PC-9 (cell line): ENCODE measurements at regions not wholly inside any gene's neighbourhood (a gene's known extent, or its start where the extent isn't known, plus 50 kb on each side); places are given as distances from the start of the nearest gene placed in this dataset.

Source experiments
- BruUV-seq: library from RNA; stranded (reverse); fragments of 400-500 nt; replicated peaks from 2 replicates; lab custom pipeline; 2021; lab: Mats Ljungman, UMichigan
- CTCF ChIA-PET: fragments of 300-600 bp; sonication (Branson Sonifier 250); formaldehyde crosslinking; loops from one replicate; lab custom pipeline; 2022; ENCODE audit warnings: antibody characterized with exemption; lab: Charles Lee
- POLR2A ChIA-PET: fragments of 300-600 bp; sonication (Branson Sonifier 250); formaldehyde crosslinking; loops from one replicate; lab custom pipeline; 2022; ENCODE audit warnings: antibody characterized with exemption; ENCODE audit not compliant: unreplicated experiment; lab: Charles Lee
- DNase-seq, 2 experiments: peaks; one replicate each; pipeline versions ENCODE4 v3.0.0 to v3.0.0-alpha.2; 2015 to 2022; ENCODE audit warnings: mixed read lengths in 1 of 2
- H2AFZ ChIP-seq: fragments of 200-600 bp; sonication (generic); 2 replicates; pipeline ENCODE4 v1.8.1; 2017; ENCODE audit warnings: antibody characterized with exemption
- H3F3A ChIP-seq: fragments of 200-600 bp; sonication (generic); 2 replicates; pipeline ENCODE4 v1.8.1; 2017; ENCODE audit warnings: antibody characterized with exemption, mild to moderate bottlenecking, low read depth; ENCODE audit not compliant: insufficient read depth
- H3K27ac ChIP-seq: fragments of 200-600 bp; sonication (generic); 2 replicates; pipeline ENCODE4 v1.6.1; 2016; ENCODE audit warnings: mixed run types
- H3K27me3 ChIP-seq: fragments of 200-600 bp; sonication (generic); 2 replicates; pipeline ENCODE4 v1.6.1; 2016; ENCODE audit warnings: low read depth, mixed run types; ENCODE audit not compliant: insufficient read depth
- H3K36me3 ChIP-seq: fragments of 200-600 bp; sonication (generic); 2 replicates; pipeline ENCODE4 v1.6.1; 2016; ENCODE audit warnings: low read depth, mixed run types
- H3K4me1 ChIP-seq: fragments of 200-600 bp; sonication (generic); replicated peaks from 2 replicates; pipeline ENCODE4 v1.6.1; 2016; ENCODE audit warnings: mixed run types; ENCODE audit not compliant: insufficient read depth
- H3K4me2 ChIP-seq: fragments of 200-600 bp; sonication (generic); 2 replicates; pipeline ENCODE4 v1.6.1; 2017; ENCODE audit warnings: mixed run types
- H3K4me3 ChIP-seq: fragments of 200-600 bp; sonication (generic); 2 replicates; pipeline ENCODE4 v1.6.1; 2016; ENCODE audit warnings: mixed run types
- H3K79me2 ChIP-seq: fragments of 200-600 bp; sonication (generic); 2 replicates; pipeline ENCODE4 v1.6.1; 2017; ENCODE audit warnings: low read depth, mixed run types
- H3K9me2 ChIP-seq: fragments of 200-600 bp; sonication (generic); 2 replicates; pipeline ENCODE4 v1.8.1; 2017; ENCODE audit warnings: mild to moderate bottlenecking; ENCODE audit not compliant: insufficient read depth
- H3K9me3 ChIP-seq: fragments of 200-600 bp; sonication (generic); 2 replicates; pipeline ENCODE4 v1.8.1; 2016; ENCODE audit warnings: low read depth; ENCODE audit not compliant: insufficient read depth
- H4K20me1 ChIP-seq: fragments of 200-600 bp; sonication (generic); 2 replicates; pipeline ENCODE4 v1.8.1; 2017; ENCODE audit not compliant: insufficient read depth
- CTCF ChIP-seq: fragments of 200-600 bp; sonication (generic); conservative IDR thresholded peaks from 2 replicates; pipeline ENCODE4 v1.6.1; 2017; ENCODE audit warnings: mixed run types, antibody characterized with exemption, mild to moderate bottlenecking, moderate library complexity
- EZH2 ChIP-seq: fragments of 200-600 bp; sonication (generic); IDR thresholded peaks from 2 replicates; pipeline ENCODE4 v1.8.0; 2017; ENCODE audit warnings: antibody characterized with exemption, low read depth
- intact Hi-C: fragments of 100-400 bp; cut with micrococcal nuclease; formaldehyde crosslinking; loops from one replicate; pipeline ENCODE4 v1.10.0; 2022; ENCODE audit not compliant: unreplicated experiment

GRCh38 chr5:5584236-5584745 is 161.8 kb downstream of the ICE1 start:
- Histone ChIP-seq H2AFZ (no peak overlapping the region), H3K79me2 (no peaks in the 10 kb centered on the region), H3K4me2 (no peak overlapping the region), H3K9me3 (no peaks in the 10 kb centered on the region), H3K27ac (no peak overlapping the region), H3F3A (no peaks in the 10 kb centered on the region), H3K4me3 (no peak overlapping the region), H3K36me3 (no peaks in the 10 kb centered on the region), H3K4me1 (no peaks in the 10 kb centered on the region), H4K20me1 (no peaks in the 10 kb centered on the region), H3K27me3 (peaks cover 84% of the 10 kb centered on the region), H3K9me2 (no peaks in the 10 kb centered on the region)
- ChIA-PET CTCF (no interaction called here), POLR2A (no interaction called here)
- no peak for TF ChIP-seq CTCF
- no peak for TF ChIP-seq EZH2
- intact Hi-C loops, result no loop called here
- DNase-seq, result no peak
- BruUV-seq, result no TSS peak

GRCh38 chr5:5583832-5584231 is 161.4 kb downstream of the ICE1 start:
- H3K27me3 ChIP-seq, result peaks cover 80% of the 10 kb centered on the region; the same call in 1 of the 2 replicates
- no TSS peak for BruUV-seq
- no peak overlapping the region for H2AFZ ChIP-seq
- ChIA-PET POLR2A (interaction anchor here (0.6 kb wide), 1 partner anchor 96 kb away, joined by 4 read pairs; no protein-coding TSS in a partner anchor), CTCF (no interaction called here)
- no peaks in the 10 kb centered on the region for H3K9me3 ChIP-seq
- no peak overlapping the region for H3K27ac ChIP-seq
- H3F3A ChIP-seq, result no peaks in the 10 kb centered on the region
- H4K20me1 ChIP-seq, result no peaks in the 10 kb centered on the region
- TF ChIP-seq EZH2 (no peak), CTCF (no peak)
- H3K9me2 ChIP-seq, result no peaks in the 10 kb centered on the region
- H3K4me3 ChIP-seq, result no peak overlapping the region
- no peaks in the 10 kb centered on the region for H3K79me2 ChIP-seq
- H3K36me3 ChIP-seq, result no peaks in the 10 kb centered on the region
- intact Hi-C loops, result no loop called here
- no peak overlapping the region for H3K4me2 ChIP-seq
- no peak for DNase-seq
- H3K4me1 ChIP-seq, result no peaks in the 10 kb centered on the region

- intact Hi-C loops, result no loop called here
- Histone ChIP-seq H4K20me1 (no peaks in the 10 kb centered on the region), H3K4me1 (no peaks in the 10 kb centered on the region), H3K36me3 (no peaks in the 10 kb centered on the region), H3K27me3 (peaks cover 76% of the 10 kb centered on the region; the same call in 1 of the 2 replicates), H3F3A (no peaks in the 10 kb centered on the region), H3K4me2 (no peak overlapping the region), H3K27ac (no peak overlapping the region), H3K9me3 (no peaks in the 10 kb centered on the region), H3K79me2 (no peaks in the 10 kb centered on the region), H3K4me3 (no peak overlapping the region), H3K9me2 (no peaks in the 10 kb centered on the region), H2AFZ (no peak overlapping the region)
- ChIA-PET CTCF (no interaction called here), POLR2A (interaction anchor here (0.6 kb wide), 1 partner anchor 95 kb away, joined by 4 read pairs; no protein-coding TSS in a partner anchor)
- DNase-seq, result no peak
- TF ChIP-seq CTCF (no peak), EZH2 (no peak)
- no TSS peak for BruUV-seq
Observed at GRCh38 chr5:5583023-5583765, 160.7 kb downstream of the ICE1 start.
